Kidney (tissue), 13 donors: ENCODE measurements at regions not wholly inside any gene's neighbourhood (a gene's known extent, or its start where the extent isn't known, plus 50 kb on each side); places are given as distances from the start of the nearest gene placed in this dataset.
A peak's percentile ranks its signal among the peaks of the same experiment; 100 is the strongest.

Experiments
- DNase-seq, 5 donors: peaks; one replicate each; pipeline ENCODE4 v3.0.0-alpha.2; 2013 to 2020
- FAIRE-seq: peaks from 2 replicates; lab custom pipeline; 2012; peaks lifted over from hg19 to GRCh38; lab: Jason Lieb, UNC
- H3K27ac ChIP-seq, 2 donors: one replicate each; pipeline ENCODE4 v1.7.0; 2013; ENCODE audit warnings: low read depth in 2 of 2, low read length in 2 of 2, inconsistent platforms in 1 of 2
- H3K27me3 ChIP-seq: one replicate; pipeline ENCODE4 v1.7.1; 2013; ENCODE audit warnings: low read length, inconsistent platforms; ENCODE audit not compliant: control insufficient read depth, insufficient read depth
- H3K36me3 ChIP-seq, 3 donors: one replicate each; pipeline versions ENCODE4 v1.7.0 to v1.7.1; 2013; ENCODE audit warnings: low read length in 3 of 3, control low read depth in 1 of 3, inconsistent platforms in 1 of 3; ENCODE audit not compliant: insufficient read depth in 3 of 3, control insufficient read depth in 2 of 3
- H3K4me1 ChIP-seq, 3 donors: one replicate each; pipeline versions ENCODE4 v1.7.0 to v1.7.1; 2013; ENCODE audit warnings: low read length in 3 of 3, inconsistent platforms in 1 of 3, low read depth in 1 of 3; ENCODE audit not compliant: control insufficient read depth in 2 of 3, insufficient read depth in 2 of 3
- H3K4me3 ChIP-seq, 3 donors: one replicate each; pipeline versions ENCODE4 v1.7.0 to v1.8.1; 2013; ENCODE audit warnings: low read length in 3 of 3, control low read depth in 1 of 3, inconsistent platforms in 1 of 3
- H3K9ac ChIP-seq, 3 donors: one replicate each; pipeline versions ENCODE4 v1.7.0 to v1.7.1; 2013; ENCODE audit warnings: low read length in 3 of 3, control low read depth in 1 of 3, inconsistent platforms in 1 of 3
- H3K9me3 ChIP-seq, 3 donors: one replicate each; pipeline versions ENCODE4 v1.7.0 to v1.7.1; 2013; ENCODE audit warnings: low read length in 3 of 3, control low read depth in 1 of 3, inconsistent platforms in 1 of 3; ENCODE audit not compliant: control insufficient read depth in 2 of 3, insufficient read depth in 1 of 3
- CTCF ChIP-seq: IDR thresholded peaks from 3 replicates; pipeline ENCODE4 v1.5.1; 2012; ENCODE audit warnings: mild to moderate bottlenecking, moderate library complexity, borderline replicate concordance; ENCODE audit not compliant: insufficient read depth; ENCODE audit errors: extremely low read depth
- intact Hi-C: fragments of 100-400 bp; cut with DNase I; formaldehyde crosslinking; loops from one replicate; pipeline ENCODE4 v1.11.1; 2022
- donor health status: control.
- donor health status: control.
- donor health status: control.
- donor health status: control.
- donor health status: control.
- donor health status: DM: yes; HTN: yes; CAD: no.
- donor health status: Normal renal cell carcinoma (clear cell type).

GRCh38 chr3:22349215-22349851 lies 598.3 kb upstream of the ZNF385D start:
- Histone ChIP-seq H3K4me3 (no peak overlapping the region), H3K9ac (no peak overlapping the region), H3K27me3 (no peaks in the 10 kb centered on the region), H3K4me1 (no peaks in the 10 kb centered on the region), H3K27ac (no peak overlapping the region), H3K36me3 (no peaks in the 10 kb centered on the region), H3K9me3 (no peaks in the 10 kb centered on the region)
- FAIRE-seq: no peak
- intact Hi-C loops: no loop called here
- TF ChIP-seq CTCF: no peak
- peak in 2 of 5 donors; percentile 4 to 10 for DNase-seq

GRCh38 chr3:22351806-22352205 lies 600.8 kb upstream of the ZNF385D start:
- intact Hi-C loops: no loop called here

DNA sequence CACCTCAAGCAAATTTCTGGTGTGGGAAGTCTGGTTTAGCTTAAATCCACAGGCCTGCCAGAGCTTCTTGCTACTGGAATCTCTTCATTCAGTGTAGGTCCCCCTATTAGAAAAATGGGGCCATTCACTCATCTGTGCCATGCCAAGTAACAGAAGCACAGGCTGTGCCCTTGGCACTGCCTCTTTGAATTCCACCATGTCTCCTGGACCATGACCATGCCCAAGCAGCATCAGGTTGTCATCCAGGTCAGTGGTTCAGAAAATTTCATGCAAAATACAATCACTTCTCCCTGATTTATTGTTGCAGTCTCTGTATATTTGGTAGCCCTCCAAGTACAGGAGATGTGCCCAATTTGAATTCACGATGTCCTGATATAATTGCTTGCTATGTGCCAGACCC lies 602.1 kb upstream of the ZNF385D start:
- H3K9me3 ChIP-seq: no peaks in the 10 kb centered on the region
- H3K27ac ChIP-seq: no peak overlapping the region
- intact Hi-C loops: no loop called here
- H3K9ac ChIP-seq: no peak overlapping the region
- no peak for TF ChIP-seq CTCF
- no peaks in the 10 kb centered on the region for H3K36me3 ChIP-seq
- H3K27me3 ChIP-seq: no peaks in the 10 kb centered on the region
- no peak for FAIRE-seq
- DNase-seq: no peak
- no peaks in the 10 kb centered on the region for H3K4me1 ChIP-seq
- H3K4me3 ChIP-seq: no peak overlapping the region

More at GRCh38 chr3:22351806-22352205, 600.8 kb upstream of the ZNF385D start:
- Histone ChIP-seq H3K4me3 (no peak overlapping the region), H3K4me1 (no peaks in the 10 kb centered on the region), H3K36me3 (no peaks in the 10 kb centered on the region), H3K9me3 (no peaks in the 10 kb centered on the region), H3K27ac (no peak overlapping the region), H3K27me3 (no peaks in the 10 kb centered on the region), H3K9ac (no peak overlapping the region)
- DNase-seq: no peak
- no peak for TF ChIP-seq CTCF
- FAIRE-seq: no peak

- intact Hi-C loops: no loop called here
- H3K9me3 ChIP-seq: no peaks in the 10 kb centered on the region
- H3K4me3 ChIP-seq: no peak overlapping the region
- TF ChIP-seq CTCF: no peak
- FAIRE-seq: no peak
- H3K27ac ChIP-seq: no peak overlapping the region
- H3K9ac ChIP-seq: no peak overlapping the region
- no peaks in the 10 kb centered on the region for H3K27me3 ChIP-seq
- no peaks in the 10 kb centered on the region for H3K4me1 ChIP-seq
- no peaks in the 10 kb centered on the region for H3K36me3 ChIP-seq
- DNase-seq: no peak
Measured at GRCh38 chr3:22358334-22358733, 607.3 kb upstream of the ZNF385D start.
